GM23248 (cell line): ENCODE measurements at regions not wholly inside any gene's neighbourhood (a gene's known extent, or its start where the extent isn't known, plus 50 kb on each side); places are given as distances from the start of the nearest gene placed in this dataset.

Experiments used
- EZH2 ChIP-seq: fragments of 200-600 bp; sonication (generic); IDR thresholded peaks from 2 replicates; pipeline ENCODE4 v1.6.1; 2018; ENCODE audit warnings: antibody characterized with exemption, mild to moderate bottlenecking; ENCODE audit not compliant: insufficient read depth, poor library complexity, severe bottlenecking
- EZH2phosphoT487 ChIP-seq: fragments of 200-600 bp; sonication (generic); IDR thresholded peaks from 2 replicates; pipeline ENCODE4 v1.6.1; 2018; ENCODE audit warnings: antibody characterized with exemption, moderate library complexity, mild to moderate bottlenecking, low read depth; ENCODE audit not compliant: insufficient read depth

DNA sequence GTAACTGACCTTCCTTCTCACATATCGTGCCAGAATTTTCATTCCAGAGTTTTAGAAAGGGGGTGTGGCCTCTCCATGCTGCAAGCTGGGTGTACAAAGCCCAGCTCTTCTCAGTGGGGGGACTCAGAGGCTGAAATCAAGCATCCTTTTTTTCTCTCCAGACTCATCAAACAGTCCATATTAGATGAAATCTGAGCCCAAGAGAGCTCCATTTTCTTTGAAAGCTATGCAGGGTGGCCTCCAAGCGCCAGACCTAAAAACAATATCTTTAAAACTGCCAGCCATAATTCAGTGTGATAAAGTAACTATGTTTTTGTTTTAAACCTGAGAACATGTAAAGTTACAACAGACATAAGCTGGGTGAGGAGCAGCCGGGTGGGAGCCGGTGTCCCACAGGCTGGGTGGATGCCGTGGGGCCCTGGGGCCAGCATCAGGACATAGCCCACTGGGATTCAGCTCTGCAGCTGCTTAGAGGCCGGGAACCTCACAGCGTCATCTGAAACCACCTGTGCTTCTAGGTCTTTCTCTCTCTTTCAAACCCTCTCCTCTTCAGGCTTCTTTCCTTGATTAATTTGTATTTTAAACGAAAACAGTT lies 249.2 kb downstream of the ZNF536 start:
- no peak for TF ChIP-seq EZH2
- TF ChIP-seq EZH2phosphoT487: no peak
